Mesodermal cell (in vitro differentiated cells): ENCODE measurements at regions not wholly inside any gene's neighbourhood (a gene's known extent, or its start where the extent isn't known, plus 50 kb on each side); places are given as distances from the start of the nearest gene placed in this dataset.

Experiments used
- H3K27ac ChIP-seq: 2 replicates; pipeline ENCODE4 v1.7.0; 2013; ENCODE audit warnings: mild to moderate bottlenecking, low read depth, low read length, moderate library complexity; ENCODE audit not compliant: severe bottlenecking
- H3K36me3 ChIP-seq: 2 replicates; pipeline ENCODE4 v1.7.1; 2013; ENCODE audit warnings: mild to moderate bottlenecking, low read length, moderate library complexity; ENCODE audit not compliant: control insufficient read depth, insufficient read depth
- H3K4me1 ChIP-seq: one replicate; pipeline ENCODE4 v1.7.1; 2013; ENCODE audit warnings: mild to moderate bottlenecking, low read length; ENCODE audit not compliant: insufficient read depth, control insufficient read depth, poor library complexity, severe bottlenecking
- H3K4me3 ChIP-seq: 2 replicates; pipeline ENCODE4 v1.7.0; 2013; ENCODE audit warnings: low read length, control low read depth, mild to moderate bottlenecking; ENCODE audit not compliant: insufficient read depth, poor library complexity, severe bottlenecking; ENCODE audit errors: extremely low read depth
- H3K9me3 ChIP-seq: 2 replicates; pipeline ENCODE4 v1.7.1; 2013; ENCODE audit warnings: mild to moderate bottlenecking, low read length, moderate library complexity; ENCODE audit not compliant: control insufficient read depth
- WGBS, 2 experiments: methylation state at CpG; one replicate each; pipeline ENCODE4 v1.1.5; 2013; ENCODE audit warnings: missing lambda C conversion rate in 2 of 2; ENCODE audit not compliant: insufficient coverage in 2 of 2; 5-methylcytosine and 5-hydroxymethylcytosine counted together

DNA sequence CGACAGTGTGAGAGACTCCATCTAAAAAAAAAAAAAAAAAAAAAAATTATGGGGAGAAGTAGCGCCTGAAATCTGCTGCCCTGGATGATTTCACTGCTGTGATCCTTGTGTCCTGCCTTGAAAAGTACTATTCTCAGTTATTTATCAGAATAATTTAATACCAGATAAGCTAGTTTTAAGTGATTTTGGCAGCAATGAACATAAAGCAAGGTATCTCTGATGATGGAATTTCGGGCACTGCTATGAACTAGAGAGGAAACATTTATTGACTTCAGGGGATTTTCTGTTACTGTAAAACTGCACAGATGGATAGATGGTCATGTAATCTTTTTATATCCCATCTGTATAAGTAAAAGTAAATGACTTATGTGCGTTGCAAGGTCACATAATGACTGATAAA lies 619.1 kb upstream of the ANKRD30A start:
- Histone ChIP-seq H3K4me3 (no peak overlapping the region), H3K9me3 (no peaks in the 10 kb centered on the region), H3K36me3 (no peaks in the 10 kb centered on the region), H3K4me1 (no peaks in the 10 kb centered on the region), H3K27ac (no peak overlapping the region)
- WGBS, 2 experiments = 0% methylated on average over 1 of the region's 4 CpGs

DNA sequence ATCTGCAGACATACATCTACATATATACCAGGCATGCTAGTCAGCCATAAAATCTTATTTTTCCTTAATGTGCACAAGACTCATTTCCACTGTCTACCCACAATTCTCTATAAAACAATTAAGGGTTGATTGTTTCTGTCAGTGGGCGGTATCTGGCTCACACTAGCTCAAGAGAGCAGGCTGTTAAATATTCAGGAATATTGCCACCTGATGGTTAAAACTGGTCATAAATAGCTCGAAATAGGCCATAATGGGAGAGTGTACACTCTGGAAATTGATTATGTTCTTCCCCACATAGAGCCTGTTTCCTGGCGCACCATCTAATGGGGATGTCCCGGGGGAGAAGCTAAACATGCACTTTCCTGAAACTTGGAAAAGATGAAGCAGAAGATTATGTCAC lies 620.6 kb upstream of the ANKRD30A start:
- H3K27ac ChIP-seq = no peak overlapping the region
- WGBS, 2 experiments = 80 to 89% methylated on average over 4 of the region's 4 CpGs
- H3K9me3 ChIP-seq = no peaks in the 10 kb centered on the region
- H3K4me3 ChIP-seq = no peak overlapping the region
- no peaks in the 10 kb centered on the region for H3K36me3 ChIP-seq
- no peaks in the 10 kb centered on the region for H3K4me1 ChIP-seq

DNA sequence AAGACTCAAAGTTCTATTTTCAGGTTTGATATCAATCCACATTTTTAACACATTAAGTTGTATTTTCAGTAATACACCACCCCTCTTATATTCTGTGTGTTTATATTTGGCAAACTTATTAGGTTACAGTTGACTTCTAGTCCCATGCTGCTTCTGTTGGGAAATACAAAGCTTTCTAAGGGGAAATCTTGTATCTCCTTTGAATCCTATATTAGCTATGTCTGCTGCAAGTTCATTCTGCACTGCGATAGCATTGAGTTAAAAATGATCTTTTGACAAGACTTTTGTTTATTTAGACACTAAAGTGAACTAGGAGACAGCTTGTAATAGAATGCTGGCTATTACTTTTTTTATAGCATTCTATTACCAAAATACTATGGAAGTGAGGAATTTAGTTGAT lies 625.1 kb upstream of the ANKRD30A start:
- Histone ChIP-seq H3K4me1 (no peaks in the 10 kb centered on the region), H3K36me3 (no peaks in the 10 kb centered on the region), H3K9me3 (no peaks in the 10 kb centered on the region), H3K4me3 (no peak overlapping the region), H3K27ac (no peak overlapping the region)
- no CpG with 5 or more reads among the region's 1 CpG for WGBS, 2 experiments

DNA sequence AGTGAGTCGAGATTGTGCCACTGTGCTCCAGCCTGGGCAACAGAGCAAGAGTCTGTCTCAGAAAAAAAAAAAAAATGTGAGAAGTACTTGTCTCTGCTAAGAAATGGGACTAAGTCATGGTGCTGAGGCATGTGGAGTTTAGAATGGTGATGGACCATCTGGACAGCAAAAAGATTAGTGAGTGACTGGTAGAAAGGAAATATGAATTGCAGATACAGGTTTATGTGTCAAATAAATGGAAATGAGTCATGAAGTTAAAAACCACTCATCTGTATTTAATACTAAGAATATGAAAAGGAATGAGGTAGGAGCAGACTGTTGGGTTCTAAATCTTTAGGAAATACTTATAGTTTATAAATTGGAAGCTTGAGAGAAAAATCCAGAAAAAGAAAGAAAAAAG lies 625.7 kb upstream of the ANKRD30A start:
- no peaks in the 10 kb centered on the region for H3K9me3 ChIP-seq
- H3K27ac ChIP-seq = no peak overlapping the region
- no peak overlapping the region for H3K4me3 ChIP-seq
- no peaks in the 10 kb centered on the region for H3K4me1 ChIP-seq
- H3K36me3 ChIP-seq = no peaks in the 10 kb centered on the region
- WGBS, 2 experiments = 100% methylated on average over 1 of the region's 1 CpG

DNA sequence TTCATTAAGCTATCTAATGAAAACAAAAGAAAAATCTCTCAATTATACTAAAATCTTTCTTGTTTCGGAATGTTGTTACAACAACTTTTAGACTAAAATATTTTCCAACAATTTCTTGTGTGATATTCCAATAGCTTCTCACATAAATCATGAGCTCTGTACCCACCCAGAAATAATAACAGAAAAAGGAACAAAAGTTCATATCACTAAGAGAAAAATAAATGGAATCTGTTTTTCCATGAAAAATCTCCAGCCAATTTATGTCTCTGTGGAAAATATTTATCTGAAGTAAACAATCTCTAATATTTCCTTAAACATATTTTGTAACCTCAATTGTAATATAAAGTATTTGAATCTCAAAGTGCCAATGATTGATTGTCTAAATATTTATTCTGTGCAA lies 628.6 kb upstream of the ANKRD30A start:
- WGBS, 2 experiments = 100% methylated on average over 1 of the region's 1 CpG

DNA sequence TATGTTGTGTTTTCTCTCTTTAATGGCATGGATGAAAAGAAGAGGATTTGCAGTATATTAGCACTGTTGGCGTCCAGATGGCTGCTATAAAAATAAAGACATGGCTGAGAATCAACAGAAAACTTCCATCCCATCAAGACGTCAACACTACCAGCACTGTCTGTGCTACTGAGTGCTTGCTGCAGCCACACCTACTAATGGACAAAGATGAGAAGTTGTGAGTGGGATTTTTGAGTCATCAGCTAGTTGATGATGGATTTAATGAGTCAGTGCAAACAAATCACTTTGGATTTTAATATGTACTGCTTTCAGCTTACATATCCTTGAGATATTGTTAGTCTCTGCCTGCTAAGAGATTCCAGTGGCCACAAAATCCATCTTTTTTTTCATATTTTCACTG lies 631.0 kb upstream of the ANKRD30A start:
- no peak overlapping the region for H3K27ac ChIP-seq
- WGBS, 2 experiments = no CpG with 5 or more reads among the region's 2 CpGs

More for the DNA sequence above, 628.6 kb upstream of the ANKRD30A start:
- H3K4me3 ChIP-seq = no peak overlapping the region
- H3K9me3 ChIP-seq = no peaks in the 10 kb centered on the region
- H3K27ac ChIP-seq = no peak overlapping the region
- H3K36me3 ChIP-seq = no peaks in the 10 kb centered on the region
- H3K4me1 ChIP-seq = no peaks in the 10 kb centered on the region

DNA sequence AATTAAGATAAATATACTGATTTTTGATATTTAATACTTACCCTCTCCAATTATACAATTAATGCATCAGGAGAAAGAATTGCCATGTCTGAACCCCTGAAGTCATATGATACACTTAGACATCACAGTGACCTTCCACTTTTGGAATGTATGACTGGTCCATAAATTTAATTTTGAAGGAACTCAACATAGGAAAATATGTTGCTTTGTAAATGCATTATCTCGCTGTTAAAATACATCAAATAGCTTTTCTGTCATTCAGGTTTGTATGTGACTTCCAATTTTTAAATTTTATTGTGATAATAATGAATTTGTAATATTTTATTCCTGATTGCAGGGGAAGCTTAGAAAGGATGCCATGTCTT lies 631.9 kb upstream of the ANKRD30A start:
- Histone ChIP-seq H3K4me3 (no peak overlapping the region), H3K27ac (no peak overlapping the region), H3K9me3 (no peaks in the 10 kb centered on the region), H3K4me1 (no peaks in the 10 kb centered on the region), H3K36me3 (no peaks in the 10 kb centered on the region)
- whole genome bisulfite sequencing, 2 experiments = no CpG with 5 or more reads among the region's 1 CpG

More for the DNA sequence above, 631.0 kb upstream of the ANKRD30A start:
- no peak overlapping the region for H3K4me3 ChIP-seq
- no peaks in the 10 kb centered on the region for H3K36me3 ChIP-seq
- no peaks in the 10 kb centered on the region for H3K4me1 ChIP-seq
- H3K9me3 ChIP-seq = no peaks in the 10 kb centered on the region

DNA sequence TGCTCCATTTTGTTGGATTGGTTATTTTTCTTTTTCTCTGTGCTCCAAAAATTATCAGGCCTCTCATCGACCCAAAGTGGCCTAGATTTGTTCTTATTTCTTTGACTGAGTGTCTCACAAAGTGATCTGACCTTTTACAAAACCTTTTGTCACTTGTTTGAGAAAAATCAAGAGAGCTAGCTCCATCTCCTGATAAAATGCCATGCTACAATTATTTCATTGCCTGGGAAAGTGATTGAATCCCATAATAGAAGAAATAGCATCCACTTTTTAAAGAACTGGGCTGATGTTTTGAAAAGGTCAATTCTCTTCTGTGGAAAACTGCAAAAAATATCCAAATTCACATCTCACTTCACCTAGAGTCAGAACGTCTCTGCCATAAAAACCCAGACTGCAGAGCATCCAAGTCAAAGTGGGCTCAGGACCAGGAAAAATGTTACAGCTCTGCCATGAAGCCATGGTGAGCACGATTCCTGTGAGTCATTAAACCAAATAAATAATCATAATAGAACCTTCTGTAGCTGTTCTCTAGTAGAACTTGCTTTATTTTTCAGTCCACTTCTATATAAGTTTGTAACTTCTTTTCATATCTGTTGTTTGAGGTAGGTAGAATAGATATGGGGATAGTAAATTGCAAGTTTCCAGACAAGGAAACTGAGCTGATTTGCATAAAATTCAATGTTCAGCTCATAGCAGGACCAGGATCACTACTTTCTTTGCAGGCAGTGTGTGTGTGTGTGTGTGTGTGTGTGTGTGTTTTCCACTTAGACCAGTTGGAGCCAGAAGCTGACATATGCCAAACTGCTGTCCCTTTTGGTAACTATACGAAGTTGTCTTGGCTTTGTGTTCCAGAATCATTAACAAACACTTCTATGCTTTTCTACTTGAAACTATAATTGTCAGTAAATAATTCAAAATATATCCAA lies 632.5 kb upstream of the ANKRD30A start:
- WGBS, 2 experiments = 89 to 90% methylated on average over 1 to 2 of the region's 4 CpGs
- H3K4me3 ChIP-seq = no peak overlapping the region
- no peak overlapping the region for H3K27ac ChIP-seq

DNA sequence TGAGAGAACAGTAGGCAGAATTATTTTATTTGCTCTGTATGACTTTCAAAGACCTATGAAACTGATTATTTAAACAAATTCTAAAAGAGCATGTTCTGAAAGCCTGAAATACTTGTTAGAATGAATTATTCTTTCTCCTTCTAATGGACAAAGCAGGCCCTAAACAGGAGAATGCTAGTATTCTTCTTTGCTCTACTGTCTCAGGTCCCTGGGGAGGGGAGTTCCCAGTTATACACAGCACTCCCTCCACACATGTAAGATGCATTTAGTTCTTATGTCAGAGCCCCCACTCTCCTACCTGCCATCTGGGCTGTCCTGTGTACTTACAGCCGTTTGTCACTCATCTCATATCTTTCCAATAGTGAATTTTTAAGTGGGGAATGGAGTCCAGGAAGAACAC lies 633.5 kb upstream of the ANKRD30A start:
- no peak overlapping the region for H3K27ac ChIP-seq
- no peaks in the 10 kb centered on the region for H3K36me3 ChIP-seq
- H3K4me3 ChIP-seq = no peak overlapping the region
- H3K9me3 ChIP-seq = no peaks in the 10 kb centered on the region
- no CpG with 5 or more reads among the region's 1 CpG for WGBS, 2 experiments
- no peaks in the 10 kb centered on the region for H3K4me1 ChIP-seq

More for the DNA sequence above, 632.5 kb upstream of the ANKRD30A start:
- no peaks in the 10 kb centered on the region for H3K36me3 ChIP-seq
- H3K9me3 ChIP-seq = no peaks in the 10 kb centered on the region
- no peaks in the 10 kb centered on the region for H3K4me1 ChIP-seq

DNA sequence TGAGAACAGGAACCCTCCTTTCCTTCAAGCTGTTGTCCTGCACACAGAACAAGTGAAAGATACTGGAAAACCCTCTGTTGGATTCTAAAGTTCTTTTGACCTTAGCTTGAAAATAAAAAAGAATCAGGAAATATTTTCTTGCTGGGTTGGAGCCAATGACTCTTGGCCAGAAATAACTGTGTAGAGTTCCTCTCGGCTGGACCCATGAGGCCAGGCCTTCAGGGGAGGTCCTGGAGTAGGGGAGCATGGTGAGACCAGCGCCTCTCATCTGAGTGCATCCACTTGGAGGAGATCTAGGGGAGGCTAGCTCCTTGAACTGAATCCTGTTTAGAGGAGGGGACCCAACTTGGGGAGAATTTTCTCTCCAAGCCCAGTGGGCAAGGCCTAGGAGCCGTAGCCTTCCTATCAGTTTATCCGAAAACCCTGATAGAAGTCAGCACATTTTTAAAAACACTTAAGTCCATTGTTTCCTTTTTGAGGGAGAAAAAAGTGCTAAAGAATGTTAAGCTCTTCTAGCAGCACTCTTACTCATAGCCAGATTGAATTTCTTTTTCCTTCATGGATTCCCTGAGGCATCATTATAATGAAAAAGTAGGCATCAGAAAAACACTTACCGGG lies 635.7 kb upstream of the ANKRD30A start:
- Histone ChIP-seq H3K4me1 (no peaks in the 10 kb centered on the region), H3K27ac (peak overlapping the region; percentile 65), H3K36me3 (no peaks in the 10 kb centered on the region), H3K4me3 (no peak overlapping the region), H3K9me3 (no peaks in the 10 kb centered on the region)
- WGBS, 2 experiments = 91 to 100% methylated on average over 2 to 3 of the region's 5 CpGs

DNA sequence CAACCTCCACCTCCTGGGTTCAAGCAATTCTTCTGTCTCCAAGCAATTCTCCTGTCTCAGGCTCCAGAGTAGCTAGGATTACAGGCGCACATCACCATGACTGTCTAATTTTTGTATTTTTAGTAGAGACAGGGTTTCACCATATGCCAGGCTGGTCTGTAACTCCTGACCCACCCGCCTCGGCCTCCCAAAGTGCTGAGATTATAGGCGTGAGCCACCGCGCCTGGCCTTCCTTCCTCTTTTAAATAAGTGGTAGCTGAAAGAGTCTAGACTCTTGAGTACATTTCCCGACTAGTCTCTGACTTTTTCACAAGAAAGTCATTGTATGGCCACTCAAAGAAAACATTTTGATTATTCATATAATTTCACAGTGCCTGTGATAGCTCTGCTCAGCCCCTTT lies 636.2 kb upstream of the ANKRD30A start:
- no peak overlapping the region for H3K4me3 ChIP-seq
- no peaks in the 10 kb centered on the region for H3K9me3 ChIP-seq
- 93 to 94% methylated on average over 7 of the region's 7 CpGs for WGBS, 2 experiments
- H3K36me3 ChIP-seq = no peaks in the 10 kb centered on the region
- no peaks in the 10 kb centered on the region for H3K4me1 ChIP-seq
- H3K27ac ChIP-seq = no peak overlapping the region
